AG09319 (cell line): ENCODE measurements at regions not wholly inside any gene's neighbourhood (a gene's known extent, or its start where the extent isn't known, plus 50 kb on each side); places are given as distances from the start of the nearest gene placed in this dataset.

Experiments used
- DNase-seq: peaks from one replicate; pipeline ENCODE4 v3.0.0-alpha.2; 2010; ENCODE audit warnings: low read depth; ENCODE audit errors: extremely low read depth
- CTCF ChIP-seq: IDR thresholded peaks from 2 replicates; pipeline ENCODE4 v1.5.1; 2011; ENCODE audit warnings: low read depth, mild to moderate bottlenecking, inconsistent platforms, low read length, moderate library complexity

GRCh38 chr3:84077479-84077878 lies 881.3 kb upstream of the CADM2 start:
- TF ChIP-seq CTCF, result no peak
- no peak for DNase-seq

GRCh38 chr3:84082726-84083125 lies 876.1 kb upstream of the CADM2 start:
- TF ChIP-seq CTCF, result no peak
- no peak for DNase-seq

- DNase-seq, result no peak
- no peak for TF ChIP-seq CTCF
These were observed 865.9 kb upstream of the CADM2 start for GRCh38 chr3:84092907-84093306.

GRCh38 chr3:84096188-84096587 lies 862.6 kb upstream of the CADM2 start:
- no peak for DNase-seq

GRCh38 chr3:84100861-84101260 lies 857.9 kb upstream of the CADM2 start:
- DNase-seq, result no peak
- no peak for TF ChIP-seq CTCF

More at GRCh38 chr3:84096188-84096587, 862.6 kb upstream of the CADM2 start:
- TF ChIP-seq CTCF, result no peak

GRCh38 chr3:84108442-84108971 lies 850.3 kb upstream of the CADM2 start:
- DNase-seq, result no peak
- no peak for TF ChIP-seq CTCF

- DNase-seq, result no peak
- no peak for TF ChIP-seq CTCF
These were observed 848.9 kb upstream of the CADM2 start for GRCh38 chr3:84109911-84110310.
